Endothelial cell of umbilical vein (primary cell): ENCODE measurements at regions not wholly inside any gene's neighbourhood (a gene's known extent, or its start where the extent isn't known, plus 50 kb on each side); places are given as distances from the start of the nearest gene placed in this dataset.

ENCODE experiments used
- BruUV-seq: library from RNA; stranded (reverse); fragments of 400-500 nt; replicated peaks from 2 replicates; lab custom pipeline; 2021; lab: Mats Ljungman, UMichigan
- CTCF ChIA-PET: fragments of 300-600, 350-600 bp; sonication (Branson Sonifier 250); formaldehyde crosslinking; loops from one replicate; lab custom pipeline; 2021; ENCODE audit warnings: antibody characterized with exemption, inconsistent platforms; lab: Charles Lee
- POLR2A ChIA-PET: fragments of 300-600, 350-600 bp; sonication (Branson Sonifier 250); formaldehyde crosslinking; loops from one replicate; lab custom pipeline; 2021; ENCODE audit warnings: antibody characterized with exemption, inconsistent platforms; lab: Charles Lee
- DNase-seq: peaks from one replicate; pipeline ENCODE4 v3.0.0-alpha.2; 2011; ENCODE audit warnings: low read depth, low spot score
- FAIRE-seq: peaks from 2 replicates; lab custom pipeline; 2011; peaks lifted over from hg19 to GRCh38; lab: Jason Lieb, UNC
- H2AFZ ChIP-seq: 2 replicates; pipeline ENCODE4 v1.6.0; 2012; ENCODE audit warnings: low read depth, low read length, control low read depth, inconsistent platforms
- H3K27ac ChIP-seq: 2 replicates; pipeline ENCODE4 v1.5.1; 2011; ENCODE audit warnings: low read depth, mild to moderate bottlenecking, control low read depth, low read length, moderate library complexity; ENCODE audit not compliant: insufficient read depth
- H3K27me3 ChIP-seq, 2 experiments: 2 replicates each; pipeline versions ENCODE4 v1.6.0 to v1.6.1; 2011; ENCODE audit warnings: low read length in 2 of 2, mixed read lengths in 1 of 2; ENCODE audit not compliant: control insufficient read depth in 2 of 2, insufficient read depth in 2 of 2
- H3K36me3 ChIP-seq, 2 experiments: 2 replicates in 1 of 2; 3 replicates in 1 of 2; pipeline ENCODE4 v1.5.1; 2011; ENCODE audit warnings: low read length in 2 of 2, mild to moderate bottlenecking in 1 of 2, moderate library complexity in 1 of 2; ENCODE audit not compliant: control insufficient read depth in 2 of 2, insufficient read depth in 2 of 2; ENCODE audit errors: extremely low read depth in 1 of 2
- H3K4me1 ChIP-seq: 3 replicates; pipeline ENCODE4 v1.5.1; 2011; ENCODE audit warnings: mild to moderate bottlenecking, low read length; ENCODE audit not compliant: control insufficient read depth, insufficient read depth; ENCODE audit errors: extremely low read depth
- H3K4me2 ChIP-seq: 2 replicates; pipeline ENCODE4 v1.6.1; 2011; ENCODE audit warnings: low read length, control low read depth, mixed read lengths; ENCODE audit not compliant: insufficient read depth
- H3K4me3 ChIP-seq, 3 experiments: fragments of 200-600 bp in 1 of 3; sonication (generic), shearing (Covaris generic) in 1 of 3; replicated peaks in 1 of 3; 2 replicates each; pipeline ENCODE4 v1.5.1; 2011 to 2016; ENCODE audit warnings: control low read depth in 3 of 3, low read length in 3 of 3, mild to moderate bottlenecking in 2 of 3, inconsistent platforms in 1 of 3, low read depth in 1 of 3, moderate library complexity in 1 of 3; ENCODE audit not compliant: insufficient read depth in 1 of 3
- H3K79me2 ChIP-seq: 2 replicates; pipeline ENCODE4 v1.6.0; 2012; ENCODE audit warnings: low read length, inconsistent platforms; ENCODE audit not compliant: control insufficient read depth, insufficient read depth
- H3K9ac ChIP-seq: replicated peaks from 2 replicates; pipeline ENCODE3; 2011; ENCODE audit warnings: low read length, control low read depth; ENCODE audit not compliant: insufficient read depth; ENCODE audit errors: extremely low read depth
- H3K9me1 ChIP-seq: replicated peaks from 3 replicates; pipeline ENCODE4 v1.6.0; 2011; ENCODE audit warnings: mild to moderate bottlenecking, low read length; ENCODE audit not compliant: control insufficient read depth, insufficient read depth; ENCODE audit errors: extremely low read depth
- H3K9me3 ChIP-seq: replicated peaks from 2 replicates; pipeline ENCODE4 v1.5.1; 2012; ENCODE audit warnings: low read length, inconsistent platforms; ENCODE audit not compliant: control insufficient read depth, insufficient read depth
- H4K20me1 ChIP-seq: replicated peaks from 2 replicates; pipeline ENCODE3; 2011; ENCODE audit warnings: mild to moderate bottlenecking, low read length; ENCODE audit not compliant: control insufficient read depth, insufficient read depth; ENCODE audit errors: extremely low read depth
- FOS ChIP-seq: IDR thresholded peaks from 2 replicates; pipeline ENCODE4 v1.6.1; 2011; ENCODE audit warnings: mild to moderate bottlenecking, low read length, moderate library complexity, borderline replicate concordance; ENCODE audit not compliant: insufficient read depth
- GATA2 ChIP-seq: IDR thresholded peaks from 2 replicates; pipeline ENCODE4 v1.7.0; 2011; ENCODE audit warnings: low read depth, mild to moderate bottlenecking, moderate library complexity, mixed read lengths, low read length; ENCODE audit not compliant: insufficient read length, insufficient read depth
- JUN ChIP-seq: IDR thresholded peaks from 2 replicates; pipeline ENCODE4 v1.6.1; 2011; ENCODE audit warnings: borderline replicate concordance, low read depth; ENCODE audit not compliant: insufficient read length, insufficient read depth
- MYC ChIP-seq: IDR thresholded peaks from one replicate; pipeline ENCODE4 v1.6.1; 2011; ENCODE audit warnings: mild to moderate bottlenecking, low read depth, low read length
- POLR2A ChIP-seq: IDR thresholded peaks from 2 replicates; pipeline ENCODE4 v1.6.1; 2012; ENCODE audit warnings: low read depth, mild to moderate bottlenecking, control low read depth, low read length
- POLR2AphosphoS5 ChIP-seq: IDR thresholded peaks from 2 replicates; pipeline ENCODE4 v1.6.1; 2012; ENCODE audit warnings: low read depth, mild to moderate bottlenecking, control low read depth, low read length, moderate library complexity; ENCODE audit not compliant: insufficient read depth
- dilution Hi-C: fragments of 300-500 bp; cut with MboI; formaldehyde crosslinking; loops from one replicate; pipeline ENCODE4 v1.15.0; 2019; ENCODE audit warnings: low sequenced_read_pairs; ENCODE audit not compliant: extremely low pct_ligation_motif_present
- intact Hi-C: fragments of 100-400 bp; cut with micrococcal nuclease; formaldehyde crosslinking; loops from one replicate; pipeline ENCODE4 v1.10.0; 2022
- TF ChIP-seq, protein P1 (sequence below): IDR thresholded peaks from 2 replicates; pipeline ENCODE4 v1.6.1; 2011; ENCODE audit not compliant: insufficient read depth, insufficient read length
- TF ChIP-seq, protein P2 (sequence below), 2 donors: IDR thresholded peaks; 1 replicate in 1 of 2; 2 replicates in 1 of 2; pipeline ENCODE4 v1.5.1; 2011; ENCODE audit warnings: low read length in 2 of 2, mild to moderate bottlenecking in 2 of 2, moderate library complexity in 2 of 2, control low read depth in 1 of 2, inconsistent platforms in 1 of 2, low read depth in 1 of 2; ENCODE audit not compliant: insufficient read depth in 1 of 2; ENCODE audit errors: extremely low read depth in 1 of 2

DNA sequence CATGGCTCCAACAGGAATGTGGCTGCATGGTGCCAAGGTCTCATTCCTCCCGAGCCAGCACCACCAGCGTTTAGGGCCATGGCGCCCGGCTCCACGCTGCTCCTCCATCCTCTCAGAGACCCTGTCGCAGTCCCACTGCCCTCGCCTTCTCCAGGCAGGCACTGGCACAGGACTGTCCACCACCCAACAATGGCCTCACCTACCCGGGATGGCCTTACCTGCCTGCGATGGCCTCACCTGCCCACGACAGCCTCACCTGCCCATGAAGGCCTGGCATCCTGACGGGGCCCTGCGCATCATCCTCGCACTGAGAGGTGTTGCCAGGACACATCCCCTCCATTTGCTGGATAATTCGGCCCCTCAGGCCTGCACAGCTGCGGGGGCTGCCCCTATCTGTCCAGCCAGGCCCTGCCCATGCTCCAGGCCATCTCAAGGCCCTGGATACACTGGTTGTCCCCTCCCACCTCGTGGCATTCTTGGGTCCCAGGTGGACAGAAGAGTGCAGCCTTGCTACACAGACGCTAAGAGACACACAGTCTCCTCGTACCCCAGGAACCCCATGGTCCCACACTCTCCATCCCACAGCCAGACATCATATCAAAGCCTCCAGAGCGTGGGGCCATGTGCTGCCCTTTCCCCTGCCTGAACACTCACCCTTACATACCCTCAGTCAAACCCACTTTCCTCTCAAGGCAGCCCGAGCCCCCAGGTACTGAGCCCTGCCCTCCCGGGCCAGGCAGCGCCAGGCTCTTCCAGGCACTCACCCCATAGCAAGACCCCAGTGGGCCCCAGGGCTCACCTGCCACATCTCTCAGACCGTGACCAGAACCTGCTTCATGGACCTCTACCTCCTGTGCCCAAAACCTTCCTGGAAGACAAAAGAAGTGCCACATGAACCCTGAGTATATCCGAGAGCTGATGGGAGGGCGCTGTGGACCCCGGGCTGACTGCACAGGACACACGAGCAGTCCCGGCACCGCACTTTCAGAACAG lies 268.6 kb downstream of the EIPR1 start:
- peaks cover 2% of the 10 kb centered on the region for H3K9me3 ChIP-seq
- no peaks in the 10 kb centered on the region for H4K20me1 ChIP-seq
- ChIA-PET POLR2A (no interaction called here), CTCF (no interaction called here)
- no peaks in the 10 kb centered on the region for H3K79me2 ChIP-seq
- H3K4me3 ChIP-seq, result no peak overlapping the region
- no peak for FAIRE-seq
- intact Hi-C loops (no loop called here), dilution Hi-C loops (no loop called here)
- H3K36me3 ChIP-seq, result no peaks in the 10 kb centered on the region
- H3K4me2 ChIP-seq, result no peak overlapping the region
- no peak for DNase-seq
- no peak overlapping the region for H2AFZ ChIP-seq
- H3K4me1 ChIP-seq, result no peaks in the 10 kb centered on the region
- no peaks in the 10 kb centered on the region for H3K27me3 ChIP-seq
- no peak overlapping the region for H3K27ac ChIP-seq
- TF ChIP-seq POLR2A (no peak), POLR2AphosphoS5 (no peak), MYC (no peak), JUN (no peak), FOS (no peak), GATA2 (no peak)
- TF ChIP-seq, protein P1, sequence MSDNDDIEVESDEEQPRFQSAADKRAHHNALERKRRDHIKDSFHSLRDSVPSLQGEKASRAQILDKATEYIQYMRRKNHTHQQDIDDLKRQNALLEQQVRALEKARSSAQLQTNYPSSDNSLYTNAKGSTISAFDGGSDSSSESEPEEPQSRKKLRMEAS, result no peak
- TF ChIP-seq, protein P2, sequence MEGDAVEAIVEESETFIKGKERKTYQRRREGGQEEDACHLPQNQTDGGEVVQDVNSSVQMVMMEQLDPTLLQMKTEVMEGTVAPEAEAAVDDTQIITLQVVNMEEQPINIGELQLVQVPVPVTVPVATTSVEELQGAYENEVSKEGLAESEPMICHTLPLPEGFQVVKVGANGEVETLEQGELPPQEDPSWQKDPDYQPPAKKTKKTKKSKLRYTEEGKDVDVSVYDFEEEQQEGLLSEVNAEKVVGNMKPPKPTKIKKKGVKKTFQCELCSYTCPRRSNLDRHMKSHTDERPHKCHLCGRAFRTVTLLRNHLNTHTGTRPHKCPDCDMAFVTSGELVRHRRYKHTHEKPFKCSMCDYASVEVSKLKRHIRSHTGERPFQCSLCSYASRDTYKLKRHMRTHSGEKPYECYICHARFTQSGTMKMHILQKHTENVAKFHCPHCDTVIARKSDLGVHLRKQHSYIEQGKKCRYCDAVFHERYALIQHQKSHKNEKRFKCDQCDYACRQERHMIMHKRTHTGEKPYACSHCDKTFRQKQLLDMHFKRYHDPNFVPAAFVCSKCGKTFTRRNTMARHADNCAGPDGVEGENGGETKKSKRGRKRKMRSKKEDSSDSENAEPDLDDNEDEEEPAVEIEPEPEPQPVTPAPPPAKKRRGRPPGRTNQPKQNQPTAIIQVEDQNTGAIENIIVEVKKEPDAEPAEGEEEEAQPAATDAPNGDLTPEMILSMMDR (IDR thresholded peaks at IDR 0.05; ENCODE audit: extremely low read depth in 1 of 2, insufficient read depth in 1 of 2, low read depth in 1 of 2, low read length in 2 of 2), result no peak
- H3K9ac ChIP-seq, result no peak overlapping the region
- H3K9me1 ChIP-seq, result no peaks in the 10 kb centered on the region
- no TSS peak for BruUV-seq
